ENCODE measurements at regions not wholly inside any gene's neighbourhood (a gene's known extent, or its start where the extent isn't known, plus 50 kb on each side); places are given as distances from the start of the nearest gene placed in this dataset.

- TF ChIP-seq FOXM1 (IDR thresholded peaks at IDR 0.05; ENCODE audit: borderline replicate concordance): no peak
- TF ChIP-seq SUZ12 (IDR thresholded peaks at IDR 0.05): no peak
Observed at GRCh38 chr1:222004784-222005183, 262.9 kb upstream of the DUSP10 start.
